HG03469 (cell line): ENCODE measurements at regions not wholly inside any gene's neighbourhood (a gene's known extent, or its start where the extent isn't known, plus 50 kb on each side); places are given as distances from the start of the nearest gene placed in this dataset.

ENCODE experiments used
- ATAC-seq: cut with Tn5 transposase; IDR thresholded peaks from one replicate; pipeline ENCODE4 v1.9.1; 2021; ENCODE audit warnings: mild to moderate bottlenecking, moderate library complexity, moderate number of reproducible peaks; ENCODE audit not compliant: unreplicated experiment

GRCh38 chr4:19915276-19915675 is 336.4 kb upstream of the SLIT2 start:
- no peak for ATAC-seq

- no peak for ATAC-seq
Observed at GRCh38 chr4:19913650-19914049, 338.1 kb upstream of the SLIT2 start.

DNA sequence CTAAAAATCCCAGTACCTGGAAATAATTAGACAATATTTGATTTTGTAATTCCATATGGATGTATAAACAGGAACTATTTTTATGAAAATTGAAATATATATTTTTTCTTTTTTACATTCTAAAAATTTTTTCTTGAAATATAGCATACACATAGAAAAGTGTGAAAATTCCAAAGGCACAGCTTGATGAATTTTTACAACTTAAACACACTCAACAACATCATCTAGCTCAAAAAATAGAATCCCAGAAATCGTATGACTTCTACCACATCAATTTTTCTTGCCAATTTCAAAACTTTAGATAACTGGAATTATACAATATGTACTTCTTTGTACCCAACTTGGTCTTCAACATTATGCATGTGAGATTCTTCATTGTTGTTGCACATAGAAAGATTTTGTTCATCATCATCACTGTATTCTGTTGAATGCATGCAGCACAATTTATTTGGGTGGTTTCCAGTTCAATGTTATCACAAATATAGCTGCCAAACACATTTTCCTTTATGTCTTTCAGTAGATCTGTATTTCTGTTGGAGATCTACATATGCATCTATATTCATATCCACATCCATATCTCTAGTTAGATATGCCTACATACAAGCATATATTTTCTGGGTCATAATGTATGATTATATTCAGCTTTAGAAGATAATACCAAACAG is 340.7 kb upstream of the SLIT2 start:
- ATAC-seq, result no peak

DNA sequence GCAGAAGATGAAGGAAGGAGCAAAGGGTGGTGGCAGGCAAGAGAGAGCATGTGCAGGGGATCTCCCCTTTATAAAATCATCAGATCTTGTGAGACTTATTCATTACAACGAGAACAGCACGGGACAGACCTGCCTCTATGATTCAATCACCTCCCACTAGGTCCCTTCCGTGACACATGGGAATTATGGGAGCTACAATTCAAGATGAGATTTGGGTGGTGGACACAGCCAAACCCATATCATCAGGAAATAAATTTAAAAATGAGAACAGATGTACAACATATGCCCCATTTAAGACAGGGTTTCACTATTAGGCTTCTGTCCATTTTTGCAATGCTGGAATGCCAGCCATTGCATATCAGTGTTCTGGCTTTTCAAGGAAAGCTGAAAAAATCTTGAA is 346.7 kb upstream of the SLIT2 start:
- no peak for ATAC-seq

DNA sequence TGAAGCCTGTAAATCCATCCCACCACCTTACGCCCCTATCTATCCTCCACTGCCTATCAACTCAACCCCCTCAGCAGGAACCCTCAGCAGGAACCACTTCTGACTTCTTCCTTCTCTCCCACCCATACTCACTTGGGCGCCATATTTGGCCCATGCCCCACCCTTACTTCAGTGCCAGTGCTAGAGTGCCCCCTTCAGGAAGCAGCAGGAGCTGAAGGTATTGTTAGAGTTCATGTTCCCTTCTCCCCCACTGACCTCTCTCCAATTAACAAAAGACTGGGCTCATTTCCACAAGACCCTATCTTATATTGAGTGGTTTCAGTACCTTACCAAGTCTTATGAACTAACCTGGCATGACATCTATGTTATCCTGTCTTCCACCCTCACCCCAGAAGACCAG is 363.1 kb upstream of the SLIT2 start:
- no peak for ATAC-seq

- no peak for ATAC-seq
Observed at GRCh38 chr4:19883841-19884240, 367.9 kb upstream of the SLIT2 start.

- no peak for ATAC-seq
Observed at GRCh38 chr4:19880206-19880605, 371.5 kb upstream of the SLIT2 start.

DNA sequence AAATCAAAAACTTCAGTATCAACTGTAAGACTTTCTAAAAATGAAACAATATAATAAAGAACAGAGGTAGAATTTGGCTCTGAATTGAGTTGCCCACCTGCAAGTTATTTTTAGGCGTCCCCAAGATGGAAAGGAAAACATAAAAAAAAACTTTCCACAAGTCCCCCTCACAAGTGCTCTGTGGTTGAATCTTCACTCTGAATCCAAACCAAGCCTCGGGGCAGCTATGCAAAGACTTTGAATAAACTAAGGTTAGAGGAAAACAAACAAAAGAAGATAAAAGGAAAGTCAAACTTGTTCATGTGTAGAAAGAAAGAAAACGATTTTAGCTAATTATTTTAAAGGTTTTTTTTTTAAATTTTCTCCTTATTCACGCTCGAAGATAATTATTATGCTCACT is 372.4 kb upstream of the SLIT2 start:
- no peak for ATAC-seq

- no peak for ATAC-seq
Observed at GRCh38 chr4:19857991-19858390, 393.7 kb upstream of the SLIT2 start.

DNA sequence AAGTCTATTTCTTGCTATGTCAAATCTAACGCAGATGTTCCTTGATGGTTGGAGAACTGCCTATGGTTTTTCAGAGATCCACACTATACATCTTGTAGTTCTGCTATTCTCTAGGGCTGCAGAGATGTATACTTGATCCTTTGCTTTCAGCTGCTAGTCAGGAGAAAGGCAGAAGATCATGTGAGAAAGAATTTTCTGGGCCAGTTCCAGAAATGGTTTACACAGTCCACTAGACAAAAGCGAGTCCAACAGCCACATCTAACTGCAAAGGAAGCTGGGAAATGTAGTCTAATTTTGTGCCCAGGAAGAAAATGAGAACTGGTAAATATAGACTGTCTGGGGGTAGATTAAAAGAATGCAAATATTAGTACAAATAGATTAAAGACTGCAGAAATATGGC is 394.3 kb upstream of the SLIT2 start:
- ATAC-seq, result no peak

- no peak for ATAC-seq
Observed at GRCh38 chr4:19850909-19851308, 400.8 kb upstream of the SLIT2 start.

- no peak for ATAC-seq
Observed at GRCh38 chr4:19844446-19844845, 407.3 kb upstream of the SLIT2 start.

DNA sequence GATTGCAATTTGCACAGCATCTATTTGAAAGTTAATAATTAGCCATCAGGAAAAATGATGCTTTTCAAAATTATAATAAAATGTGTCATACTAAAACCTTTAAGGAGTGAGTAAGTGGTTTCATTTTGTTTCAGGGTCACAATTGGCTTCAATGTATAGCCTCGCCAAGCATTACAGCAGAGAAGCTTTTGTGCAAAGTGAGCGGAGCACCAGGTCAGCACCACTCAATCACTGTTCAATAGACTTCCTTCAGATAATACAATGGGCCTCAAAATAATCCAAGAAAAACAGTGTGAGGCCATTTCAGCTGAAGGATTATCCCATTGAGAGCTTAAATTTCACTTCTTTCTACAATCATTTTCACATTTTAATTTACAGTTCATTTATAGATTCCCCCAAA is 409.2 kb upstream of the SLIT2 start:
- ATAC-seq, result no peak

GRCh38 chr4:19838858-19839257 is 412.8 kb upstream of the SLIT2 start:
- no peak for ATAC-seq

- ATAC-seq, result no peak
Observed at GRCh38 chr4:19835429-19835828, 416.3 kb upstream of the SLIT2 start.

GRCh38 chr4:19832411-19832810 is 419.3 kb upstream of the SLIT2 start:
- ATAC-seq, result no peak

- ATAC-seq, result no peak
Observed at GRCh38 chr4:19831644-19832285, 419.9 kb upstream of the SLIT2 start.

- ATAC-seq, result no peak
Observed at GRCh38 chr4:19829101-19829500, 422.6 kb upstream of the SLIT2 start.

- no peak for ATAC-seq
Observed at GRCh38 chr4:19823781-19824180, 427.9 kb upstream of the SLIT2 start.

- no peak for ATAC-seq
Observed at GRCh38 chr4:19819737-19820136, 432.0 kb upstream of the SLIT2 start.

GRCh38 chr4:19809989-19810388 is 441.7 kb upstream of the SLIT2 start:
- no peak for ATAC-seq

DNA sequence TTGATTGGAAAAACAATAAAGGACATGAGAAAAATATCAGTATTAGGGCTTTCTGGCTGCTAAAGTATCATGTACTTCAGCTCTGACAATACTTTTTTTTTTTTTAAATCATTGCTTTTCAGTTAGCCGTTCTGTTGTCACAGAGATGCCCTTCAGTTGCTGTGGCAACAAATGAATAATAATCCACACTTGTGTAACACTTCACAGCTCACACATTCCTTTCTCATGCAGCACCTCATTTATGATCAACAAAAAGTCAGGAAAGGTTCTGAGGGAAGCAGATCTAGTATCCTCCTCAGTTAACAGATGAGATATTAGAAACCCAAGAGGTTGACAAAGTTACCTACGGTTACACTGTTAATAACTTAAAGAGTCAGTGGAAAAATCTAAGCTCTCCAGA is 444.2 kb upstream of the SLIT2 start:
- ATAC-seq, result no peak

DNA sequence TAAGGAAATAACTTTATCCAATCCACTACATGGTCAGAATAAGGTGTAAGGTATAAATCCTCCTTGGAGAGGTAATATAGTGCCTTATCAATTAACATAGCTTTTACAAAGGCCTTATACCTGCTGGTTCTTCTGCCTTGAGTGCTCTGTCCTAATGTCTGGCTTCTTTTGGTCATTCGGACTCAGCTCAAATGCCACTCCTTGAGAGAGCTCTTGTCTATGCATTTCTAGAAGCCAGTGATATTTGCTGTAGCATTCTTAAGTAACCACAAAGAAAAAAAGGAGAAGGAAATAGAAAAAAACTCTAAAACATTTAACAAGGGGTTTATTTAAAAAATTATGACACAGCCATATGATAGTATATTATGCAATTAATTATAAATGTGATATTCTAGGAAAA is 444.8 kb upstream of the SLIT2 start:
- ATAC-seq, result no peak
